IMR-90 (cell line): ENCODE measurements at regions not wholly inside any gene's neighbourhood (a gene's known extent, or its start where the extent isn't known, plus 50 kb on each side); places are given as distances from the start of the nearest gene placed in this dataset.

Experiments
- BHLHE40 ChIP-seq: fragments of 150-350 bp; IDR thresholded peaks from 2 replicates; pipeline ENCODE4 v1.6.1; 2016; ENCODE audit warnings: mild to moderate bottlenecking, low read depth, low read length
- CEBPB ChIP-seq: IDR thresholded peaks from 2 replicates; pipeline ENCODE4 v1.6.1; 2012; ENCODE audit warnings: low read depth, low read length, improper control_type of control experiment
- CTCF ChIP-seq: conservative IDR thresholded peaks from 2 replicates; pipeline ENCODE4 v1.5.1; 2012; ENCODE audit warnings: mild to moderate bottlenecking, low read depth, low read length, improper control_type of control experiment
- POLR2A ChIP-seq: IDR thresholded peaks from 2 replicates; pipeline ENCODE4 v1.6.1; 2012; ENCODE audit warnings: mild to moderate bottlenecking, low read depth, low read length
- RAD21 ChIP-seq: IDR thresholded peaks from 2 replicates; pipeline ENCODE4 v1.6.1; 2012; ENCODE audit warnings: low read length, improper control_type of control experiment
- RCOR1 ChIP-seq: IDR thresholded peaks from 2 replicates; pipeline ENCODE4 v1.6.1; 2012; ENCODE audit warnings: mild to moderate bottlenecking, low read length, improper control_type of control experiment; ENCODE audit not compliant: insufficient replicate concordance
- SMC3 ChIP-seq: fragments of 150-350 bp; IDR thresholded peaks from 2 replicates; pipeline ENCODE4 v1.6.1; 2016; ENCODE audit warnings: low read depth, mild to moderate bottlenecking, antibody characterized with exemption, low read length, moderate library complexity
- USF2 ChIP-seq: fragments of 150-350 bp; IDR thresholded peaks from 2 replicates; pipeline ENCODE4 v1.6.1; 2017; ENCODE audit warnings: mild to moderate bottlenecking, antibody characterized with exemption, low read length, low read depth

GRCh38 chr13:59263531-59263930 lies 900.2 kb downstream of the DIAPH3 start:
- TF ChIP-seq CTCF: no peak
- TF ChIP-seq POLR2A: no peak
- no peak for TF ChIP-seq RCOR1
- TF ChIP-seq SMC3: no peak
- TF ChIP-seq CEBPB: no peak
- no peak for TF ChIP-seq USF2
- TF ChIP-seq RAD21: no peak
- no peak for TF ChIP-seq BHLHE40
